H1 (cell line): ENCODE measurements at regions not wholly inside any gene's neighbourhood (a gene's known extent, or its start where the extent isn't known, plus 50 kb on each side); places are given as distances from the start of the nearest gene placed in this dataset.

Source experiments
- CTCF ChIA-PET: fragments of 300-600 bp; sonication (Branson Sonifier 250); formaldehyde crosslinking; loops from one replicate; lab custom pipeline; 2021; ENCODE audit not compliant: partially characterized antibody; lab: Charles Lee
- POLR2A ChIA-PET: fragments of 300-600 bp; sonication (Branson Sonifier 250); formaldehyde crosslinking; loops from one replicate; lab custom pipeline; 2021; ENCODE audit warnings: inconsistent platforms; ENCODE audit not compliant: partially characterized antibody; lab: Charles Lee
- DNase-seq, 2 experiments: peaks; one replicate each; pipeline versions ENCODE4 v3.0.0 to v3.0.0-alpha.2; 2010 to 2022; ENCODE audit warnings: low spot score in 2 of 2, low read depth in 1 of 2, mixed read lengths in 1 of 2
- FAIRE-seq: peaks from 2 replicates; lab custom pipeline; 2011; peaks lifted over from hg19 to GRCh38; lab: Jason Lieb, UNC
- H2AFZ ChIP-seq: 2 replicates; pipeline ENCODE4 v1.8.1; 2012; ENCODE audit warnings: low read length, inconsistent platforms
- H2AK5ac ChIP-seq: 2 replicates; pipeline ENCODE4 v1.6.1; 2013; ENCODE audit warnings: low read depth, low read length
- H2BK120ac ChIP-seq: replicated peaks from 2 replicates; pipeline ENCODE3; 2013; ENCODE audit warnings: low read depth, low read length, inconsistent platforms
- H2BK12ac ChIP-seq: 2 replicates; pipeline ENCODE4 v1.6.1; 2013; ENCODE audit warnings: low read depth, low read length
- H2BK15ac ChIP-seq: 2 replicates; pipeline ENCODE4 v1.6.1; 2013; ENCODE audit warnings: low read length
- H2BK20ac ChIP-seq: 2 replicates; pipeline ENCODE4 v1.6.1; 2013; ENCODE audit warnings: low read length
- H2BK5ac ChIP-seq: 2 replicates; pipeline ENCODE4 v1.6.1; 2013; ENCODE audit warnings: low read depth, low read length
- H3K14ac ChIP-seq: 2 replicates; pipeline ENCODE4 v1.6.1; 2013; ENCODE audit warnings: inconsistent platforms; ENCODE audit not compliant: insufficient read length
- H3K18ac ChIP-seq: 2 replicates; pipeline ENCODE4 v1.6.1; 2013; ENCODE audit warnings: low read length; ENCODE audit errors: extremely low read depth
- H3K23ac ChIP-seq: 2 replicates; pipeline ENCODE4 v1.6.1; 2013; ENCODE audit warnings: inconsistent platforms; ENCODE audit not compliant: insufficient read length
- H3K23me2 ChIP-seq: 2 replicates; pipeline ENCODE4 v1.6.1; 2013; ENCODE audit warnings: low read depth, low read length
- H3K27ac ChIP-seq: 2 replicates; pipeline ENCODE4 v1.6.1; 2011; ENCODE audit warnings: low read depth, low read length, inconsistent platforms
- H3K27me3 ChIP-seq, 4 experiments: replicated peaks in 1 of 4; 1 replicate in 1 of 4; 2 replicates in 3 of 4; pipeline versions ENCODE4 v1.6.1 to v1.8.1; 2011 to 2013; ENCODE audit warnings: low read length in 3 of 4, mild to moderate bottlenecking in 3 of 4, inconsistent platforms in 2 of 4, mixed read lengths in 2 of 4, moderate library complexity in 1 of 4; ENCODE audit not compliant: control insufficient read depth in 3 of 4, insufficient read depth in 3 of 4; ENCODE audit errors: extremely low read depth in 1 of 4
- H3K36me3 ChIP-seq, 4 experiments: 2 replicates each; pipeline versions ENCODE4 v1.6.1 to v1.8.1; 2011 to 2013; ENCODE audit warnings: mild to moderate bottlenecking in 4 of 4, low read length in 3 of 4, moderate library complexity in 2 of 4, control low read depth in 1 of 4, inconsistent platforms in 1 of 4; ENCODE audit not compliant: insufficient read depth in 4 of 4, control insufficient read depth in 2 of 4
- H3K4ac ChIP-seq: replicated peaks from 2 replicates; pipeline ENCODE3; 2013; ENCODE audit warnings: low read length, low read depth, mixed read lengths, inconsistent platforms; ENCODE audit not compliant: insufficient read length
- H3K4me1 ChIP-seq, 4 experiments: replicated peaks in 1 of 4; 1 replicate in 1 of 4; 2 replicates in 3 of 4; pipeline versions ENCODE4 v1.6.1 to v1.8.1; 2011 to 2013; ENCODE audit warnings: low read length in 3 of 4, inconsistent platforms in 2 of 4, mixed read lengths in 1 of 4; ENCODE audit not compliant: insufficient read depth in 4 of 4, control insufficient read depth in 3 of 4
- H3K4me2 ChIP-seq, 2 experiments: 2 replicates each; pipeline versions ENCODE4 v1.6.1 to v1.8.1; 2011 to 2013; ENCODE audit warnings: low read depth in 2 of 2, low read length in 2 of 2, control low read depth in 1 of 2, inconsistent platforms in 1 of 2, mild to moderate bottlenecking in 1 of 2; ENCODE audit not compliant: insufficient read depth in 1 of 2
- H3K4me3 ChIP-seq, 4 experiments: fragments of 200-600, 300-600 bp in 1 of 4; sonication (generic), shearing (Covaris generic), sonication (Bioruptor Twin) in 1 of 4; 2 replicates each; pipeline versions ENCODE4 v1.5.1 to v1.8.1; 2011 to 2016; ENCODE audit warnings: low read length in 4 of 4, low read depth in 3 of 4, control low read depth in 2 of 4, inconsistent platforms in 2 of 4, mild to moderate bottlenecking in 2 of 4, mixed read lengths in 1 of 4, moderate library complexity in 1 of 4; ENCODE audit not compliant: insufficient read depth in 2 of 4; ENCODE audit errors: extremely low read depth in 1 of 4
- H3K56ac ChIP-seq: replicated peaks from 2 replicates; pipeline ENCODE3; 2013; ENCODE audit warnings: low read depth, mild to moderate bottlenecking, mixed read lengths, low read length, inconsistent platforms; ENCODE audit not compliant: insufficient read length
- H3K79me1 ChIP-seq: 2 replicates; pipeline ENCODE4 v1.6.1; 2013; ENCODE audit warnings: low read depth, low read length, control low read depth
- H3K79me2 ChIP-seq, 2 experiments: 2 replicates each; pipeline versions ENCODE4 v1.6.1 to v1.8.1; 2012 to 2013; ENCODE audit warnings: low read length in 2 of 2, mild to moderate bottlenecking in 2 of 2, inconsistent platforms in 1 of 2; ENCODE audit not compliant: insufficient read depth in 2 of 2, control insufficient read depth in 1 of 2
- H3K9ac ChIP-seq, 4 experiments: replicated peaks in 1 of 4; 1 replicate in 1 of 4; 2 replicates in 3 of 4; pipeline versions ENCODE4 v1.6.1 to v1.8.1; 2011 to 2013; ENCODE audit warnings: low read depth in 3 of 4, low read length in 3 of 4, control low read depth in 2 of 4, mild to moderate bottlenecking in 2 of 4, moderate library complexity in 2 of 4, inconsistent platforms in 1 of 4; ENCODE audit errors: extremely low read depth in 1 of 4
- H3K9me3 ChIP-seq, 2 experiments: 2 replicates each; pipeline versions ENCODE4 v1.6.1 to v1.8.1; 2012 to 2013; ENCODE audit warnings: mild to moderate bottlenecking in 2 of 2, moderate library complexity in 2 of 2, control low read depth in 1 of 2, inconsistent platforms in 1 of 2, low read depth in 1 of 2, low read length in 1 of 2, mixed read lengths in 1 of 2; ENCODE audit not compliant: insufficient read depth in 2 of 2
- H4K20me1 ChIP-seq, 2 experiments: replicated peaks in 1 of 2; 2 replicates each; pipeline versions ENCODE3 to v1.8.1; 2011 to 2013; ENCODE audit warnings: inconsistent platforms in 2 of 2, low read length in 2 of 2, mild to moderate bottlenecking in 1 of 2; ENCODE audit not compliant: insufficient read depth in 2 of 2, control insufficient read depth in 1 of 2
- H4K5ac ChIP-seq: 2 replicates; pipeline ENCODE4 v1.6.1; 2013; ENCODE audit warnings: low read length, low read depth, mixed read lengths, inconsistent platforms; ENCODE audit not compliant: insufficient read length
- H4K8ac ChIP-seq: 2 replicates; pipeline ENCODE4 v1.8.0; 2013; ENCODE audit warnings: mild to moderate bottlenecking, moderate library complexity, low read length, inconsistent platforms; ENCODE audit not compliant: insufficient read depth; ENCODE audit errors: extremely low read depth
- H4K91ac ChIP-seq: replicated peaks from 2 replicates; pipeline ENCODE3; 2013; ENCODE audit warnings: low read length, mixed read lengths, inconsistent platforms; ENCODE audit not compliant: insufficient read length
- RAD21 ChIP-seq, 2 experiments: IDR thresholded peaks in 1 of 2; conservative IDR thresholded peaks in 1 of 2; 2 replicates each; pipeline ENCODE4 v1.6.1; 2011; ENCODE audit warnings: low read depth in 2 of 2, low read length in 2 of 2, improper control_type of control experiment in 1 of 2, inconsistent platforms in 1 of 2, mild to moderate bottlenecking in 1 of 2, moderate library complexity in 1 of 2
- WGBS, 2 experiments: shearing (Covaris generic) in 1 of 2; methylation state at CpG; one replicate each; pipeline versions ENCODE4 v1.1.6 to v1.1.7; 2013 to 2015; ENCODE audit warnings: low lambda C conversion rate in 2 of 2, mixed read lengths in 2 of 2, inconsistent platforms in 1 of 2, low coverage in 1 of 2, missing lambda C conversion rate in 1 of 2; ENCODE audit not compliant: insufficient replicate concordance in 2 of 2, insufficient coverage in 1 of 2, insufficient read length in 1 of 2; ENCODE audit errors: extremely low coverage in 1 of 2, missing lambda C conversion rate in 1 of 2; 5-methylcytosine and 5-hydroxymethylcytosine counted together

GRCh38 chr9:118192807-118193206 is 488.6 kb downstream of the TLR4 start:
- Histone ChIP-seq H3K9me3 (no peaks in the 10 kb centered on the region), H3K14ac (no peak overlapping the region), H2BK12ac (no peak overlapping the region), H2AK5ac (no peak overlapping the region), H4K5ac (no peak overlapping the region), H2BK20ac (no peak overlapping the region), H3K18ac (no peak overlapping the region), H3K4me1 (no peaks in the 10 kb centered on the region), H3K27ac (no peak overlapping the region), H2BK5ac (no peak overlapping the region), H3K79me1 (no peaks in the 10 kb centered on the region), H2BK120ac (no peak overlapping the region), H2AFZ (no peak overlapping the region), H3K23ac (no peak overlapping the region), H3K36me3 (no peaks in the 10 kb centered on the region), H3K79me2 (no peaks in the 10 kb centered on the region), H3K9ac (no peak overlapping the region), H3K4me3 (no peak overlapping the region), H4K8ac (no peak overlapping the region), H3K23me2 (no peaks in the 10 kb centered on the region), H2BK15ac (no peak overlapping the region), H3K56ac (no peak overlapping the region), H3K4ac (no peak overlapping the region), H4K20me1 (no peaks in the 10 kb centered on the region), H4K91ac (no peak overlapping the region), H3K27me3 (no peaks in the 10 kb centered on the region), H3K4me2 (no peak overlapping the region)
- 97% methylated on average over 2 of the region's 2 CpGs; no CpG with 5 or more reads in 1 of the 2 experiments for WGBS, 2 experiments
- ChIA-PET POLR2A (no interaction called here), CTCF (no interaction called here)
- FAIRE-seq, result no peak
- DNase-seq, result no peak
- peak in 1 of 2 experiments; percentile 32; a peak in 1 of 4 replicates for TF ChIP-seq RAD21 (IDR thresholded peaks at IDR 0.05 in 1 of 2, conservative IDR thresholded peaks at IDR 0.05 in 1 of 2; ENCODE audit: low read depth in 2 of 2, low read length in 2 of 2)
